CD4-positive, alpha-beta T cell (primary cell): ENCODE measurements at regions not wholly inside any gene's neighbourhood (a gene's known extent, or its start where the extent isn't known, plus 50 kb on each side); places are given as distances from the start of the nearest gene placed in this dataset.

Source experiments
- ATAC-seq: fragments of 200-7000 bp; cut with Tn5 transposase; one replicate; pipeline ENCODE4 v1.10.0; 2022; ENCODE audit warnings: mild to moderate bottlenecking; ENCODE audit not compliant: poor library complexity
- CTCF ChIA-PET: fragments of 350-600 bp; sonication (Branson Sonifier 250); formaldehyde crosslinking; loops from one replicate; lab custom pipeline; 2021; ENCODE audit warnings: antibody characterized with exemption, inconsistent platforms; lab: Charles Lee
- POLR2A ChIA-PET: fragments of 350-600 bp; sonication (Branson Sonifier 250); formaldehyde crosslinking; loops from one replicate; lab custom pipeline; 2021; ENCODE audit warnings: antibody characterized with exemption, inconsistent platforms; lab: Charles Lee
- DNase-seq, 14 experiments: peaks; one replicate each; pipeline ENCODE4 v3.0.0-alpha.2; 2013 to 2020; ENCODE audit warnings: mixed read lengths in 2 of 14
- H3K27ac ChIP-seq, 2 donors: one replicate each; pipeline versions ENCODE4 v1.5.1 to v1.7.0; 2013; ENCODE audit warnings: low read length in 2 of 2, low read depth in 1 of 2, mild to moderate bottlenecking in 1 of 2
- H3K27me3 ChIP-seq, 2 experiments: 1 replicate in 1 of 2; 2 replicates in 1 of 2; pipeline versions ENCODE4 v1.6.1 to v1.7.0; 2013; ENCODE audit warnings: low read length in 2 of 2, control low read depth in 1 of 2, mild to moderate bottlenecking in 1 of 2, moderate library complexity in 1 of 2; ENCODE audit not compliant: insufficient read depth in 2 of 2, control insufficient read depth in 1 of 2
- H3K36me3 ChIP-seq: one replicate; pipeline ENCODE4 v1.6.1; 2013; ENCODE audit warnings: low read length, control low read depth; ENCODE audit not compliant: insufficient read depth
- H3K4me1 ChIP-seq: one replicate; pipeline ENCODE4 v1.6.1; 2013; ENCODE audit warnings: low read length, control low read depth; ENCODE audit not compliant: insufficient read depth
- H3K4me3 ChIP-seq: one replicate; pipeline ENCODE4 v1.5.1; 2013; ENCODE audit warnings: mild to moderate bottlenecking, low read length, moderate library complexity
- H3K9me3 ChIP-seq, 2 experiments: 1 replicate in 1 of 2; 2 replicates in 1 of 2; pipeline versions ENCODE4 v1.6.1 to v1.7.0; 2013; ENCODE audit warnings: low read length in 2 of 2, mild to moderate bottlenecking in 2 of 2, control low read depth in 1 of 2, moderate library complexity in 1 of 2; ENCODE audit not compliant: control insufficient read depth in 1 of 2, insufficient read depth in 1 of 2
- H3K27ac Mint-ChIP-seq: one replicate; pipeline ENCODE4 v1.8.0; 2020; ENCODE audit warnings: mixed read lengths
- H3K27me3 Mint-ChIP-seq: one replicate; pipeline ENCODE4 v1.8.0; 2021; ENCODE audit warnings: mixed read lengths
- H3K36me3 Mint-ChIP-seq: one replicate; pipeline ENCODE4 v1.8.0; 2021; ENCODE audit warnings: low read depth, mixed read lengths
- H3K4me1 Mint-ChIP-seq: one replicate; pipeline ENCODE4 v1.8.0; 2021; ENCODE audit warnings: low read depth, mixed read lengths
- H3K4me3 Mint-ChIP-seq: one replicate; pipeline ENCODE4 v1.8.0; 2020; ENCODE audit warnings: mild to moderate bottlenecking, mixed read lengths
- H3K9me3 Mint-ChIP-seq: one replicate; pipeline ENCODE4 v1.8.0; 2020; ENCODE audit warnings: mixed read lengths
- CTCF ChIP-seq: fragments of 200-600 bp; IDR thresholded peaks from one replicate; pipeline ENCODE4 v1.8.0; 2022; ENCODE audit warnings: antibody characterized with exemption, mild to moderate bottlenecking
- intact Hi-C, 2 experiments: fragments of 100-400 bp; cut with DNase I in 1 of 2; cut with micrococcal nuclease in 1 of 2; formaldehyde crosslinking; loops; one replicate each; pipeline versions ENCODE4 v1.15.1 to v1.9.0; 2023 to 2025; cut with DNase I, micrococcal nuclease

GRCh38 chr16:65260746-65261145 lies 138.9 kb upstream of the CDH11 start:
- POLR2A ChIA-PET: no interaction called here
- no peak overlapping the region for H3K27ac Mint-ChIP-seq

GRCh38 chr16:65254144-65254543 lies 132.3 kb upstream of the CDH11 start:
- Histone ChIP-seq H3K4me1 (no peaks in the 10 kb centered on the region), H3K9me3 (peaks cover 4 to 6% of the 10 kb centered on the region in 2 experiments), H3K36me3 (no peaks in the 10 kb centered on the region), H3K27ac (no peak overlapping the region), H3K4me3 (no peak overlapping the region), H3K27me3 (no peaks in the 10 kb centered on the region)
- POLR2A ChIA-PET: no interaction called here
- no peaks in the 10 kb centered on the region for H3K4me1 Mint-ChIP-seq
- no peak for TF ChIP-seq CTCF
- H3K4me3 Mint-ChIP-seq: no peak overlapping the region
- H3K27me3 Mint-ChIP-seq: no peaks in the 10 kb centered on the region
- CTCF ChIA-PET: no interaction called here
- intact Hi-C loops: no loop called here
- H3K36me3 Mint-ChIP-seq: no peaks in the 10 kb centered on the region
- peaks cover 4% of the 10 kb centered on the region for H3K9me3 Mint-ChIP-seq
- DNase-seq: no peak
- no peak overlapping the region for H3K27ac Mint-ChIP-seq
- ATAC-seq: no peak

More at GRCh38 chr16:65260746-65261145, 138.9 kb upstream of the CDH11 start:
- no peak for TF ChIP-seq CTCF
- H3K27me3 Mint-ChIP-seq: no peaks in the 10 kb centered on the region
- H3K4me3 Mint-ChIP-seq: no peak overlapping the region
- ATAC-seq (no peak), DNase-seq (no peak)
- H3K4me1 Mint-ChIP-seq: no peaks in the 10 kb centered on the region
- CTCF ChIA-PET: no interaction called here
- Histone ChIP-seq H3K9me3 (peaks cover 0 to 4% of the 10 kb centered on the region in 2 experiments), H3K4me3 (no peak overlapping the region), H3K36me3 (no peaks in the 10 kb centered on the region), H3K4me1 (no peaks in the 10 kb centered on the region), H3K27ac (no peak overlapping the region), H3K27me3 (no peaks in the 10 kb centered on the region)
- peaks cover 11% of the 10 kb centered on the region for H3K9me3 Mint-ChIP-seq
- intact Hi-C loops: no loop called here
- H3K36me3 Mint-ChIP-seq: no peaks in the 10 kb centered on the region

GRCh38 chr16:65249768-65250167 lies 127.9 kb upstream of the CDH11 start:
- CTCF ChIA-PET: no interaction called here
- no peaks in the 10 kb centered on the region for H3K36me3 ChIP-seq
- no peaks in the 10 kb centered on the region for H3K4me1 ChIP-seq
- ATAC-seq (no peak), DNase-seq (no peak)
- H3K4me3 Mint-ChIP-seq: no peak overlapping the region
- intact Hi-C loops: no loop called here
- no peak for TF ChIP-seq CTCF
- H3K9me3 ChIP-seq: peaks cover 0 to 6% of the 10 kb centered on the region in 2 experiments
- POLR2A ChIA-PET: no interaction called here
- H3K36me3 Mint-ChIP-seq: no peaks in the 10 kb centered on the region
- no peak overlapping the region for H3K27ac Mint-ChIP-seq
- no peaks in the 10 kb centered on the region for H3K27me3 Mint-ChIP-seq
- H3K9me3 Mint-ChIP-seq: peaks cover 3% of the 10 kb centered on the region
- H3K27ac ChIP-seq: no peak overlapping the region
- H3K4me1 Mint-ChIP-seq: no peaks in the 10 kb centered on the region
- H3K27me3 ChIP-seq: no peaks in the 10 kb centered on the region
- H3K4me3 ChIP-seq: no peak overlapping the region
